AG09309 (cell line): ENCODE measurements at regions not wholly inside any gene's neighbourhood (a gene's known extent, or its start where the extent isn't known, plus 50 kb on each side); places are given as distances from the start of the nearest gene placed in this dataset.

ENCODE experiments used
- DNase-seq: peaks from one replicate; pipeline ENCODE4 v3.0.0-alpha.2; 2010; ENCODE audit warnings: low read depth
- H3K4me3 ChIP-seq: 2 replicates; pipeline ENCODE4 v1.5.1; 2011; ENCODE audit warnings: mild to moderate bottlenecking, low read depth, low read length, moderate library complexity; ENCODE audit not compliant: control insufficient read depth
- TF ChIP-seq, protein P1 (sequence below): IDR thresholded peaks from 2 replicates; pipeline ENCODE4 v1.5.1; 2011; ENCODE audit warnings: mild to moderate bottlenecking, low read depth, low read length, inconsistent platforms; ENCODE audit not compliant: insufficient read depth, control insufficient read depth; ENCODE audit errors: missing control alignments

GRCh38 chr20:58026361-58026760 lies 202.1 kb downstream of the ANKRD60 start:
- no peak for DNase-seq
- TF ChIP-seq, protein P1, sequence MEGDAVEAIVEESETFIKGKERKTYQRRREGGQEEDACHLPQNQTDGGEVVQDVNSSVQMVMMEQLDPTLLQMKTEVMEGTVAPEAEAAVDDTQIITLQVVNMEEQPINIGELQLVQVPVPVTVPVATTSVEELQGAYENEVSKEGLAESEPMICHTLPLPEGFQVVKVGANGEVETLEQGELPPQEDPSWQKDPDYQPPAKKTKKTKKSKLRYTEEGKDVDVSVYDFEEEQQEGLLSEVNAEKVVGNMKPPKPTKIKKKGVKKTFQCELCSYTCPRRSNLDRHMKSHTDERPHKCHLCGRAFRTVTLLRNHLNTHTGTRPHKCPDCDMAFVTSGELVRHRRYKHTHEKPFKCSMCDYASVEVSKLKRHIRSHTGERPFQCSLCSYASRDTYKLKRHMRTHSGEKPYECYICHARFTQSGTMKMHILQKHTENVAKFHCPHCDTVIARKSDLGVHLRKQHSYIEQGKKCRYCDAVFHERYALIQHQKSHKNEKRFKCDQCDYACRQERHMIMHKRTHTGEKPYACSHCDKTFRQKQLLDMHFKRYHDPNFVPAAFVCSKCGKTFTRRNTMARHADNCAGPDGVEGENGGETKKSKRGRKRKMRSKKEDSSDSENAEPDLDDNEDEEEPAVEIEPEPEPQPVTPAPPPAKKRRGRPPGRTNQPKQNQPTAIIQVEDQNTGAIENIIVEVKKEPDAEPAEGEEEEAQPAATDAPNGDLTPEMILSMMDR: no peak
- H3K4me3 ChIP-seq: no peak overlapping the region

DNA sequence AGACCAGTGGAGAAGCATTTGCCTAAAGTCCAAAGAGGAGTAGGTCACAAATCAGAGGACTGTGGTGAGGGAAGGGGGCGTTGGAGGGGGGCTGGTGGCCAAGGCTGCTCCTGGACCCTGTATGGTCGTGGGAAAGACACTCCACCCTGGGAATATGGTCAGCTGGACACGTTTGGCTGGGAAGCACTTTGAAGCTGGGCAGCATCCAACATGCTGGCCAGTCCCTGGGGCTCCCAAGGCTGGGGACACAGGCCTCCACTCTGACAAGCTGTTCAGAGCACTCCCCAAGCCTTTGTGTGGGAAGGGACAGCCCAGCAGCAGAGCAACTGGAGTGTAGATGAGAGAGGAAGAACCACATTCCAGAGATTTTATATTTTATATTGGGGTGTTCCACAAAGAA lies 203.2 kb downstream of the ANKRD60 start:
- TF ChIP-seq, protein P1: no peak
- no peak overlapping the region for H3K4me3 ChIP-seq
- DNase-seq: no peak

- no peak for DNase-seq
- TF ChIP-seq, protein P1: no peak
- H3K4me3 ChIP-seq: no peak overlapping the region
These were observed 204.2 kb downstream of the ANKRD60 start for GRCh38 chr20:58024241-58024721.

DNA sequence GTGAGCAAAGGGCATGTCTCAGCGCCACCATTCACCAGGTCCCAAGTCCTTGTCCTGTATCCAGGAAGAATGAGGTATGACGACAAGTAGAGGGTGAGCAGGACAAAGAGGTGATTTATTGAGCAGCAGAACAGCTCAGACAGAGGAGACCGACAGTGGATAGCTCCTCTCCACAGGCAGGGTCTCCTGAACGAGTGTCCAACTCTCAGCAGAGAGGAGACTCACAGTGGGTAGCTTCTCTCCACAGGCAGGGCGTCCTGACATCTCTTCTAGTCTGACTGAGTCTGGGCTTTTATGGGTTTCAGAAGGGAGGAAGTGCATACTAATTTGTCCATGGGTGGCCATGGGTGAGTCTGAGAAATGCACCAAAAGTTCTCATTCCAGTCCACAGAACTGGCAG lies 204.7 kb downstream of the ANKRD60 start:
- no peak for DNase-seq
- TF ChIP-seq, protein P1: no peak

GRCh38 chr20:58023346-58023745 lies 205.1 kb downstream of the ANKRD60 start:
- H3K4me3 ChIP-seq: no peak overlapping the region
- TF ChIP-seq, protein P1: no peak
- DNase-seq: no peak

More for the DNA sequence above, 204.7 kb downstream of the ANKRD60 start:
- no peak overlapping the region for H3K4me3 ChIP-seq

GRCh38 chr20:58022711-58023110 lies 205.7 kb downstream of the ANKRD60 start:
- no peak overlapping the region for H3K4me3 ChIP-seq
- no peak for DNase-seq
- TF ChIP-seq, protein P1: no peak

- H3K4me3 ChIP-seq: no peak overlapping the region
- TF ChIP-seq, protein P1: no peak
- no peak for DNase-seq
These were observed 207.0 kb downstream of the ANKRD60 start for GRCh38 chr20:58021481-58021880.
